Retinal pigment epithelial cell (primary cell): ENCODE measurements at regions not wholly inside any gene's neighbourhood (a gene's known extent, or its start where the extent isn't known, plus 50 kb on each side); places are given as distances from the start of the nearest gene placed in this dataset.

Experiments
- DNase-seq: peaks from one replicate; pipeline ENCODE4 v3.0.0-alpha.2; 2010; ENCODE audit warnings: low read depth
- H3K4me3 ChIP-seq: 2 replicates; pipeline ENCODE4 v1.5.1; 2011; ENCODE audit warnings: mild to moderate bottlenecking, low read length, control low read depth, moderate library complexity
- TF ChIP-seq, protein P1 (sequence below): conservative IDR thresholded peaks from 2 replicates; pipeline ENCODE4 v1.5.1; 2011; ENCODE audit warnings: low read depth, low read length, control low read depth, inconsistent platforms

DNA sequence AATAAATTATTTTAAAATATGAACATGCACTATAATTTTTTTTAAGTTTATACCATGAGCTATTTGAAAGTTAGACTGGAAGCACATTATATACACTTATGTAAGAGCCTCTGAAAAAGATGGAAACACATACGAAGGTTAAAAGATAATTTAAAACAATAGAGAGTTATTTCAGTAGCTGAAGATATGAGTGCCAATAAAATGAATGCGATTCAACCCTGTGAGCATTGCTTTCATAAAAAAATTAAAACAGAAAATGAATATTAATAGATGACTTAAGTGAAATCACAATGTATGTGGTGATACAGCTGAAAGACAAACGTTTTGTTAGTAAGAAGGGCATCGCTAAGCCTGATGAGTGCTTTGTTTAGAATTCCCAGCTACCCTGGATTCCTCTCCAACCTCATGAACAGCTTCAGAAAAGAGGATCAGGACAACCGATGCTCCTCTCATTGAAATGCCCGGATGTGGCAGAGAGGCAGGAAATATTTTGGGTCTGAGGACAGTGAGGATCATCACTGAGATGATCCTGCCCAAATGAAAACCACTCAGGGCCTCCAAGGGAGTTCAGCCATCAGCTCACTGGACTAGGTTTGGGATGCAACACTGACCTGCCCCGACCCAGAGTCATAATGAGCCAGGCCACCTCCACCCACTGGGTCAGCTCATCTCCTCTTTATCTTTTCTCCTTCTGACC lies 60.2 kb upstream of the TOP3B start:
- TF ChIP-seq, protein P1, sequence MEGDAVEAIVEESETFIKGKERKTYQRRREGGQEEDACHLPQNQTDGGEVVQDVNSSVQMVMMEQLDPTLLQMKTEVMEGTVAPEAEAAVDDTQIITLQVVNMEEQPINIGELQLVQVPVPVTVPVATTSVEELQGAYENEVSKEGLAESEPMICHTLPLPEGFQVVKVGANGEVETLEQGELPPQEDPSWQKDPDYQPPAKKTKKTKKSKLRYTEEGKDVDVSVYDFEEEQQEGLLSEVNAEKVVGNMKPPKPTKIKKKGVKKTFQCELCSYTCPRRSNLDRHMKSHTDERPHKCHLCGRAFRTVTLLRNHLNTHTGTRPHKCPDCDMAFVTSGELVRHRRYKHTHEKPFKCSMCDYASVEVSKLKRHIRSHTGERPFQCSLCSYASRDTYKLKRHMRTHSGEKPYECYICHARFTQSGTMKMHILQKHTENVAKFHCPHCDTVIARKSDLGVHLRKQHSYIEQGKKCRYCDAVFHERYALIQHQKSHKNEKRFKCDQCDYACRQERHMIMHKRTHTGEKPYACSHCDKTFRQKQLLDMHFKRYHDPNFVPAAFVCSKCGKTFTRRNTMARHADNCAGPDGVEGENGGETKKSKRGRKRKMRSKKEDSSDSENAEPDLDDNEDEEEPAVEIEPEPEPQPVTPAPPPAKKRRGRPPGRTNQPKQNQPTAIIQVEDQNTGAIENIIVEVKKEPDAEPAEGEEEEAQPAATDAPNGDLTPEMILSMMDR = no peak
- DNase-seq = no peak
- no peak overlapping the region for H3K4me3 ChIP-seq

DNA sequence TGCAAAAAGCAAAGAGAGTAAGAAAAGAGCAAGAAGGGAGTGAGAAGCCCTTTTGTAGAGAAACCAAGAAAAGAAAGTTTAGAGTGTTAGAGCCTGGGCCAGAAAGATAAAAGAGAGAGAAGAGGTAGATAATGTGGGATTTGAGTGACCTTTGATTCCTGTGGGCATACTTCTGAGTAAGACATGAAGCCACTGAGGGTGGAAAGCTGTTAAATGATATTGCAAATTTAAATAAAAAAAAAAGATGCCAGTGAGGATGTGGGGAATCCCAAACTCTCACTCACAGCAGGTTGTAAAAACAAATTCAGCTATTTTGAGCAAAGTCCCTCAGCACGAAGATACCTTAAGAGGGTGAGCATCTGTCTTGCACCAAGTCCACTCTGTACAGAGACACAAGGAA lies 59.4 kb upstream of the TOP3B start:
- DNase-seq = no peak
- TF ChIP-seq, protein P1 = no peak

DNA sequence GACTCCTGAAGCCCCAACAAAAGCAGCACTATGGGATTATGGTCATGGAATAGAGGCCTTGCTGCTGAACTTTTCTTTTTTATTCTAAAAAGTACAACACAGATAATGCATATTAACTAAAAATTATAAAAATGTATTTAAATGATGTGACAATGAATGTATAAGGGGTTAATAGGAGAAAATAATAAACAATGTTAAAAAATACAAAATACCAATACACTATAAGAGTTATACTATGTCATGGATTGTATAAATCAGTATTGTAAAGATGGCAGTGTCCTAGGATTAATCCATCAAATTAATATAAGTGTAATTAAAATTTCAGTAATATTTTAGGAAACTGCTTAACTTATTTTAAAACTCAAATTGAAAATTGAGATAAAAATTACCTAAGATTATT lies 58.3 kb upstream of the TOP3B start:
- TF ChIP-seq, protein P1 = no peak
- no peak for DNase-seq

More for the DNA sequence above, 59.4 kb upstream of the TOP3B start:
- H3K4me3 ChIP-seq = no peak overlapping the region

DNA sequence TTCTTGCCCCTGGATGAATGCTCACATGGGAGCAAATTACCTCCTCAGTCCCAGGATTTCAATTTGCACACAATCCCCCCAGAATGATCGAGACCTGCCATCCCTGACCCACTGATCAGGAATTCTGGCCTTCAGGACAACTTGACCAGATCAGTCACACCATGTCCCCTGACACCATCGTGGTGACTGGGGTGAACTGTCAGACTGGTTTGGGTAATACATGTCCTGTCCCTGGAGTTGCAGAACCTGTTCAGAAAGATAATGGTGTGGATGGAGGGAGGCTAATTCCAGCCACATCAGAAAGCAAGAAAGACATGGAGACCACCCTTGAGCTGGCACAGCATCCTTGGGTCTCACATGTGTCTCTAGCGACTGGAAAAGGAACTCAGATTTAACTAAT lies 57.9 kb upstream of the TOP3B start:
- no peak overlapping the region for H3K4me3 ChIP-seq
- no peak for DNase-seq
- TF ChIP-seq, protein P1 = no peak

More for the DNA sequence above, 58.3 kb upstream of the TOP3B start:
- no peak overlapping the region for H3K4me3 ChIP-seq

DNA sequence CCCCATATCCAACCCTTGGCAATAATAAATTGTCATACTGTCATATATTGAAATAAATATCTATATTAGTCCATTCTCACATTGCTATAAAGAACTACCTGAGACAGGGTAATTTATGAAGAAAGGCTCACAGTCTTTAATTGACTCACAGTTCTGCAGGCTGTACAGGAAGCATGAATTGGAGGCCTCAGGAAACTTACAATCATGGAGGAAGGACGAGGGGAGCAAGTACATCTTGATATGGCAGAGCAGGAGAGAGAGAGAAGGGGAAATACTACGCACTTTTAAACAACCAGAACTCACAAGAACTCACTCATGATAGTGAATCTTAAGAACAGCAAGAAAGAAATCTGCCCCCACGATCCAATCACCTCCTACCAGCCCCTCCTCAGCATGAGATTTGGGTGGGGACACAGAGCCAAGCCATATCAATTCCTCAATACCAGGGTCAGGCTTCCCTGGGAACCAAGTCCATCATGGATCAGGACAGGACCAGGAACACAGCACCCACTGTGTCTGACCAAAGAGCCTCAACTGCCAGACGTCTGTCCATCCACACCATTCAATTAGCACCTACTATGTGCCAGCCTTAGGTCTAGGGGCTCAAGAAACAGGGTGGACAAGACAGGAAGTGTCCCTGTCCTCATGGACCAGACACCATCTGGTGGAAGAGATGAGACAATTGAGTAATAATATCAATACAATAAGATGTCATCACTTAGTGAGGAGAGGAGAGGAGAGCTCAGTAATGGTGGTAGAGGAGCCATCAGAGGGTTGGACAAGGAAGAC lies 56.9 kb upstream of the TOP3B start:
- no peak overlapping the region for H3K4me3 ChIP-seq
- TF ChIP-seq, protein P1 = no peak
- DNase-seq = no peak

DNA sequence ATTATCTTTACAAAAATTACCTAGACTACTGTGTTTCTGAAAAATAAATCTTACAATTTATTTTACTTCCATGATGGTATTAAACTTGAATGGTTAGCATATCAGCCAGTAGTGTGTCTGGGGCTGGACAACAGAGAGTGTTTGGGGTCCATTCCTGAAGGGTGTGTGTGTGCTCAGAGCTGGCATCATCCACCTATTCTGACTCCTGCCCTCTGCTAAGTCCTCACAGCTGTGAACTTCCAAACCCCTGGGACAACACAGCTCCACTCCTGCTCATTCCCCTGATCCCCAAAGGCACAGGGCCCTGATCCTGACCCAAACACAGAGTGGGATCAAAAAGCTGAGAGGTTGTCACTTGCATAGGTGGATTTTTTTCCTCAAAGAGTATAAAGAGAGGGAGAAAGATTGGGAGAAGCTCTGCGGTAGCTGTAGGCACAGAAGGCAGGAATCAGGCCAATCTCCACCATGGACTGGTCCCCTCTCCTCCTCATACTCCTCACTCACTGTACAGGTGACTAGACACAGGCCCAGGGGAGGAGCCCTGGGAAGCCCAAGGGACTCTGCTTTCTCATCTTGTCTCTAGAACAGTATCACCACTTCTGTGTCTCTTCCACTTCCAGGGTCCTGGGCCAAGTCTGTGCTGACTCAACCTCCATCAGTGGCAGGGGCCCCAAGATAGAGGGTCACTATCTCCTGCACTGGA lies 55.7 kb upstream of the TOP3B start:
- DNase-seq = no peak
- TF ChIP-seq, protein P1 = no peak
- H3K4me3 ChIP-seq = no peak overlapping the region

DNA sequence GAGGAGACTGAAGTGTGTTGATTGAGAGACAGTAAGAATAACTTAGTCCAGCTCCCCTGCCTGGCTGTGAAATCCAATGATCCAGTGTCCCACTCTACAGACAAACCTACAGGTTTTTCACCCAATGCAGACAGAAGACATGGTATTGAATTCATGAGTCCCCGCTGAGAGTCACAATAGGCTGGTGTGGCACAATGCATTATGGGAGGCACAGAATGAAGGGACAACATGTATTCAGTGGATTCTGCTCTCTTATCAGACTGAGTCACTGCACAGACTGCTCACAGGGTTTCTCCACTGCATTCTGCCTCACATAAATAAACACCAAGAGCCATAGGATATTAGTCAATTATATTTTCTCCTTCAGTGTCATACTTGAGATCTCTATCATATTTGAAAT lies 55.2 kb upstream of the TOP3B start:
- H3K4me3 ChIP-seq = no peak overlapping the region
- no peak for DNase-seq
- TF ChIP-seq, protein P1 = no peak
